Astrocyte (in vitro differentiated cells and primary cell): ENCODE measurements at regions not wholly inside any gene's neighbourhood (a gene's known extent, or its start where the extent isn't known, plus 50 kb on each side); places are given as distances from the start of the nearest gene placed in this dataset.
"Not testable (repeated sequence)": the region's sequence is repeated elsewhere in the genome, so short reads cannot be mapped to it uniquely, and the experiment has no call there.

Source experiments
- DNase-seq: peaks from one replicate; pipeline ENCODE4 v3.0.0-alpha.2; 2010; ENCODE audit warnings: low read depth
- FAIRE-seq: peaks from 2 replicates; lab custom pipeline; 2011; peaks lifted over from hg19 to GRCh38; lab: Jason Lieb, UNC
- H2AFZ ChIP-seq: 2 replicates; pipeline ENCODE4 v1.6.0; 2012; ENCODE audit warnings: low read depth, low read length, inconsistent platforms
- H3K27ac ChIP-seq: 2 replicates; pipeline ENCODE4 v1.5.1; 2011; ENCODE audit warnings: low read depth, low read length, inconsistent platforms
- H3K27me3 ChIP-seq: 2 replicates; pipeline ENCODE4 v1.6.0; 2011; ENCODE audit warnings: low read length, inconsistent platforms; ENCODE audit not compliant: insufficient read depth
- H3K36me3 ChIP-seq: 2 replicates; pipeline ENCODE4 v1.5.1; 2011; ENCODE audit warnings: low read length, inconsistent platforms; ENCODE audit not compliant: insufficient read depth
- H3K4me1 ChIP-seq: 2 replicates; pipeline ENCODE4 v1.5.1; 2011; ENCODE audit warnings: low read length, inconsistent platforms; ENCODE audit not compliant: insufficient read depth
- H3K4me2 ChIP-seq: 2 replicates; pipeline ENCODE4 v1.6.0; 2012; ENCODE audit warnings: low read length, inconsistent platforms
- H3K4me3 ChIP-seq: 2 replicates; pipeline ENCODE4 v1.5.1; 2011; ENCODE audit warnings: low read depth, mild to moderate bottlenecking, low read length, inconsistent platforms; ENCODE audit not compliant: insufficient read depth
- H3K79me2 ChIP-seq: 2 replicates; pipeline ENCODE4 v1.6.0; 2012; ENCODE audit warnings: mild to moderate bottlenecking, low read length, inconsistent platforms; ENCODE audit not compliant: insufficient read depth
- H3K9ac ChIP-seq: 2 replicates; pipeline ENCODE4 v1.6.0; 2012; ENCODE audit warnings: mild to moderate bottlenecking, low read length, inconsistent platforms
- H3K9me3 ChIP-seq: 2 replicates; pipeline ENCODE4 v1.5.1; 2012; ENCODE audit warnings: low read depth, mild to moderate bottlenecking, low read length, inconsistent platforms; ENCODE audit not compliant: insufficient read depth
- H4K20me1 ChIP-seq: 2 replicates; pipeline ENCODE4 v1.6.0; 2012; ENCODE audit warnings: low read length, inconsistent platforms; ENCODE audit not compliant: insufficient read depth
- H3K27ac Mint-ChIP-seq: one replicate; pipeline ENCODE4 v1.8.0; 2021; ENCODE audit warnings: mild to moderate bottlenecking, mixed read lengths; ENCODE audit not compliant: unreplicated experiment
- H3K27me3 Mint-ChIP-seq: one replicate; pipeline ENCODE4 v1.8.0; 2021; ENCODE audit warnings: low read depth, mixed read lengths; ENCODE audit not compliant: unreplicated experiment
- H3K36me3 Mint-ChIP-seq: one replicate; pipeline ENCODE4 v1.8.0; 2021; ENCODE audit warnings: low read depth, mixed read lengths; ENCODE audit not compliant: unreplicated experiment
- H3K4me1 Mint-ChIP-seq: one replicate; pipeline ENCODE4 v1.8.0; 2021; ENCODE audit warnings: low read depth, mixed read lengths; ENCODE audit not compliant: unreplicated experiment
- H3K4me3 Mint-ChIP-seq: one replicate; pipeline ENCODE4 v1.8.0; 2021; ENCODE audit warnings: mild to moderate bottlenecking, moderate library complexity, mixed read lengths; ENCODE audit not compliant: unreplicated experiment
- H3K9me3 Mint-ChIP-seq: one replicate; pipeline ENCODE4 v1.8.0; 2021; ENCODE audit warnings: mild to moderate bottlenecking, mixed read lengths; ENCODE audit not compliant: unreplicated experiment
- CTCF ChIP-seq: IDR thresholded peaks from 2 replicates; pipeline ENCODE4 v1.5.1; 2011; ENCODE audit warnings: low read depth, mild to moderate bottlenecking, inconsistent platforms, low read length, moderate library complexity; ENCODE audit not compliant: insufficient read depth
- EZH2 ChIP-seq: IDR thresholded peaks from 2 replicates; pipeline ENCODE4 v1.6.1; 2012; ENCODE audit warnings: mild to moderate bottlenecking, low read length, inconsistent platforms; ENCODE audit not compliant: insufficient read depth

GRCh38 chr13:110976785-110977184 is 61.9 kb upstream of the ANKRD10 start:
- Mint-ChIP-seq H3K4me3 (no peak overlapping the region), H3K4me1 (no peaks in the 10 kb centered on the region), H3K9me3 (peaks cover 22% of the 10 kb centered on the region), H3K27me3 (no peaks in the 10 kb centered on the region), H3K36me3 (peaks cover 3% of the 10 kb centered on the region), H3K27ac (no peak overlapping the region)
- TF ChIP-seq EZH2 (no peak), CTCF (no peak)
- H4K20me1 ChIP-seq = no peaks in the 10 kb centered on the region
- no peaks in the 10 kb centered on the region for H3K4me1 ChIP-seq
- no peak overlapping the region for H2AFZ ChIP-seq
- no peak overlapping the region for H3K4me3 ChIP-seq
- H3K9ac ChIP-seq = no peak overlapping the region
- FAIRE-seq (no peak), DNase-seq (no peak)
- no peaks in the 10 kb centered on the region for H3K36me3 ChIP-seq
- no peak overlapping the region for H3K4me2 ChIP-seq
- H3K27ac ChIP-seq = no peak overlapping the region
- H3K79me2 ChIP-seq = no peaks in the 10 kb centered on the region
- H3K9me3 ChIP-seq = no peaks in the 10 kb centered on the region
- H3K27me3 ChIP-seq = no peaks in the 10 kb centered on the region

GRCh38 chr13:110973007-110973700 is 58.3 kb upstream of the ANKRD10 start:
- H3K4me3 ChIP-seq = no peak overlapping the region
- no peaks in the 10 kb centered on the region for H3K4me1 Mint-ChIP-seq
- no peak overlapping the region for H3K9ac ChIP-seq
- H3K36me3 Mint-ChIP-seq = peaks cover 4% of the 10 kb centered on the region
- no peak overlapping the region for H2AFZ ChIP-seq
- H3K4me3 Mint-ChIP-seq = no peak overlapping the region
- H3K4me2 ChIP-seq = no peak overlapping the region
- TF ChIP-seq EZH2 = no peak
- no peak for TF ChIP-seq CTCF
- H3K27ac Mint-ChIP-seq = no peak overlapping the region
- no peaks in the 10 kb centered on the region for H3K27me3 Mint-ChIP-seq
- no peaks in the 10 kb centered on the region for H4K20me1 ChIP-seq
- no peaks in the 10 kb centered on the region for H3K27me3 ChIP-seq
- no peak overlapping the region for H3K27ac ChIP-seq
- H3K9me3 Mint-ChIP-seq = peaks cover 19% of the 10 kb centered on the region
- DNase-seq (no peak), FAIRE-seq (no peak)
- H3K9me3 ChIP-seq = no peaks in the 10 kb centered on the region
- H3K36me3 ChIP-seq = no peaks in the 10 kb centered on the region
- no peaks in the 10 kb centered on the region for H3K79me2 ChIP-seq
- H3K4me1 ChIP-seq = no peaks in the 10 kb centered on the region

GRCh38 chr13:110971486-110971885 is 56.6 kb upstream of the ANKRD10 start:
- H3K4me1 ChIP-seq = no peaks in the 10 kb centered on the region
- peaks cover 8% of the 10 kb centered on the region for H3K36me3 Mint-ChIP-seq
- H3K79me2 ChIP-seq = no peaks in the 10 kb centered on the region
- no peak overlapping the region for H3K4me3 Mint-ChIP-seq
- no peak overlapping the region for H2AFZ ChIP-seq
- H3K27me3 Mint-ChIP-seq = no peaks in the 10 kb centered on the region
- H3K4me3 ChIP-seq = no peak overlapping the region
- H3K9me3 ChIP-seq = peaks cover 2% of the 10 kb centered on the region
- no peaks in the 10 kb centered on the region for H3K27me3 ChIP-seq
- no peak overlapping the region for H3K4me2 ChIP-seq
- peaks cover 20% of the 10 kb centered on the region for H3K9me3 Mint-ChIP-seq
- no peak overlapping the region for H3K9ac ChIP-seq
- no peak for FAIRE-seq
- H3K27ac Mint-ChIP-seq = no peak overlapping the region
- peaks cover 6% of the 10 kb centered on the region for H3K4me1 Mint-ChIP-seq
- no peak for TF ChIP-seq EZH2
- TF ChIP-seq CTCF = no peak
- H3K27ac ChIP-seq = no peak overlapping the region
- no peak for DNase-seq
- no peaks in the 10 kb centered on the region for H4K20me1 ChIP-seq
- no peaks in the 10 kb centered on the region for H3K36me3 ChIP-seq

GRCh38 chr13:110967156-110967855 is 52.4 kb upstream of the ANKRD10 start:
- H3K4me2 ChIP-seq, H2AFZ ChIP-seq, H3K4me1 ChIP-seq, H3K4me3 ChIP-seq, H3K4me3 Mint-ChIP-seq, DNase-seq, H3K27me3 ChIP-seq, H3K79me2 ChIP-seq, H4K20me1 ChIP-seq, H3K27me3 Mint-ChIP-seq, H3K9me3 ChIP-seq, FAIRE-seq, H3K36me3 ChIP-seq, H3K9ac ChIP-seq: not testable (repeated sequence)
- H3K9me3 Mint-ChIP-seq = peaks cover 33% of the 10 kb centered on the region
- peaks cover 10% of the 10 kb centered on the region for H3K36me3 Mint-ChIP-seq
- peak overlapping the region; percentile 44 for H3K27ac ChIP-seq
- peak overlapping the region; percentile 81 for H3K27ac Mint-ChIP-seq
- H3K4me1 Mint-ChIP-seq = peaks cover 20% of the 10 kb centered on the region
